WTC11 (cell line): ENCODE measurements at regions not wholly inside any gene's neighbourhood (a gene's known extent, or its start where the extent isn't known, plus 50 kb on each side); places are given as distances from the start of the nearest gene placed in this dataset.

Source experiments
- CTCF ChIP-seq: fragments of 200-600 bp; IDR thresholded peaks from 2 replicates; pipeline ENCODE4 v1.8.0; 2022; ENCODE audit warnings: antibody characterized with exemption
- STAT6 ChIP-seq: sonication (generic); formaldehyde crosslinking; conservative IDR thresholded peaks from 2 replicates; pipeline ENCODE4 v1.8.1; 2023; ENCODE audit warnings: mild to moderate bottlenecking, low read depth, missing genetic modification reagents, moderate library complexity
- TEAD4 ChIP-seq: sonication (generic); formaldehyde crosslinking; IDR thresholded peaks from 2 replicates; pipeline ENCODE4 v1.8.0; 2022; ENCODE audit warnings: mild to moderate bottlenecking, missing genetic modification reagents
- ZNF263 ChIP-seq: sonication (generic); formaldehyde crosslinking; IDR thresholded peaks from 2 replicates; pipeline ENCODE4 v1.8.1; 2022; ENCODE audit warnings: low read depth, mild to moderate bottlenecking, moderate library complexity, missing genetic modification reagents

GRCh38 chr18:60082282-60082681 is 182.5 kb downstream of the PMAIP1 start:
- no peak for TF ChIP-seq ZNF263
- no peak for TF ChIP-seq CTCF
- TF ChIP-seq TEAD4 (CRISPR knock-in tag): no peak
- TF ChIP-seq STAT6 (CRISPR knock-in tag): no peak
